Glomerular endothelial cell (primary cell): ENCODE measurements at regions not wholly inside any gene's neighbourhood (a gene's known extent, or its start where the extent isn't known, plus 50 kb on each side); places are given as distances from the start of the nearest gene placed in this dataset.

ENCODE experiments used
- DNase-seq: peaks from one replicate; pipeline ENCODE4 v3.0.0-alpha.2; 2011; ENCODE audit warnings: low read depth, low spot score; ENCODE audit errors: extremely low read depth

DNA sequence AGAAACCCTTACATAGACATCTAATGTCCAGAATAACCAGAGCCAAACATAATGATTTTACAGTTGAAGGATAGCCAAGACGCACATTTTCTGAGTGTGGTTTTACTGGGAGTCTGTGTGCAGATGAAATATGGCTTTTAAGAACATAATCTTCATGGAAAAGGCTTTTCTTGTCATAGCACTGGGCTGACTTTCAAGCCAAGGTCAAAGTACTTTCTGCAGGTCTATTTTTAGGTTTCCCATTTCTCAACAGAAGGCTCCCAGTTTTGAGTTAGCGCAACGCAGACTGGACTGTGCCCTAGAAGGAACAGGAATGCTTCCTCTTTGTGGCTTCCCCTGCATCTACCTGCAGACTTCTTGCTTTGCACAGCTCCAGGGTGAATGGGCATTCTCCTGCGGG is 92.3 kb upstream of the UPP2 start:
- no peak for DNase-seq

DNA sequence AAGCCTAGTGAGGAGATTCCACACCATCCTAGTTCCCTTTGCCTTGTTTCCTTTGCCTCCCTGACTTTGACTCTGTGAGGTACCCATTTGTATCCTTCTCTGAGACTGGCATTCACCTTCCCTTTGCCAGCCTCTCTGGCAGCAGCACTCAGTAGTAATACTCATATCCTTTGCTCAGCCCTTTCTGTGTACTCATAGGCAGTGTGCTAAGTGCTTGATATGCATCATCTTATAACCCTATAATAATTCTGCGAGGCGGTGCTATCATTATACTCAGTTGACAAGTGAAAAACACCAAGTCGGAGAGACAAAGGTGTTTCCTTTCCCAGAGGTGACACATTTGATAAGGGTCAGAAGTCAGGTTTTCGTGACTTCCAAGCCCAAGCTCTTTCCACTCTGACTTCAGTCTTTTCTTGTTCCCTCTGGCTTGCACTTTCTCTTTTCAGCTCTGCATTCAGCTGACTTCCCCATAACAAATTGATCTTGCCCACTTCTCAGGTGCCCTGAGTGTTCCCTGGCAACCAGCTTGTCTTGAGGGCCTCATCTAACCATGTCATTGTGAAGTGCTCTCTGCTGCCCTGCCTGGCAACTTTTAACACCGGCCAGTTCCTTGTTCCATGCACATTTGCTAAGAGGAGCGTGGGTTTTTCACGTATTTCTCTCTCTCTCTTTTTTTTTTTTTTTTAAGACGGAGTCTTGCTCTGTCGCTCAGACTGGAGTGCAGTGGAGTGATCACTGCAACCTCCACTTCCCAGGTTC is 94.5 kb upstream of the UPP2 start:
- no peak for DNase-seq

DNA sequence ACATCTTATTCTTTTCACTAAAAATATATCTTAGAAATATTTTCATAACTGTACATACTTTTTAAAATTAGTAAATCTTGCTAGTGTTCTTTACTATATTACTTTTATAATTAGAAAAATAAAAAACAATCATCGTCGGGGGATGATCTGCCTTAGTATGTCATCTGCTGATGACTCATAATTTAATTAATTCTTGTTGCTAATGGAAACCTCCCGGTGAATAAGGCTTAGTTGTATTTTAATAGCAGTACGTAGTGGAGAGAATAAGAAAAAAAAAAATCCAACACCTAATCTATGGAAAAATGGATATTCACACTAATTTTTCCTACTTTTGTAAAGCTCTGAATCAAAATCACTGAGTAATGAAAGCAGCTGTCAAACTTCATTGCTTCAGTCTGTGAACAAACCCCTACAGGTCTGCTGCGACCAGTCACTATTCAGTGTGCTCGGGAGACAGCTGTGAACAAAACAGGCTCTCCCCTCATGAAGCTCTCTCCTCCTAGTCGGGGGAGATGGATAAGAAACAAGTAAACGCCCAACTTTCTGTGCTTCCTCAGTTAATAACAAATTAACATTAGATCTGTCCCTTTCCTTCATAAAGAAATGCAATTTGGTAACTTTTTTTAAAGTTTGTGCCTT is 97.4 kb upstream of the UPP2 start:
- DNase-seq: no peak

DNA sequence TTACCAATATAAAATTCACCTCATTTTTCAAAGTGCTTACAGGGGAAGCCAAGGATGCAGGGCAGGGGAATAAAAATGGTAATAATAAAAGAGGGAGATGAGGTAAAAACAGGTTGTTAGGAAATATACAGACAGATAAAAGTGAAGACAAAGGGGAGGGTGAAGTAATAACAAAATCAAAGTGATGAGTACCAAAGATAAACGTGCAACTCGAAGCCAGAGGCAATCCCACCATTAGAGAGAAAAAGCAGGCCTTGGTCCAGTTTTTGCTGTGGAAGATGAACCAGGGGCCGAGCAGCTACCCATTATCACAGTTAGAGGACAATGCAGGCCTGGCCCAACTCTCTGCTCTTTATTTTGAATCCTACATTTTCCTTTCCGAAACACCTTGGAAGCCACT is 99.6 kb upstream of the UPP2 start:
- DNase-seq: no peak

DNA sequence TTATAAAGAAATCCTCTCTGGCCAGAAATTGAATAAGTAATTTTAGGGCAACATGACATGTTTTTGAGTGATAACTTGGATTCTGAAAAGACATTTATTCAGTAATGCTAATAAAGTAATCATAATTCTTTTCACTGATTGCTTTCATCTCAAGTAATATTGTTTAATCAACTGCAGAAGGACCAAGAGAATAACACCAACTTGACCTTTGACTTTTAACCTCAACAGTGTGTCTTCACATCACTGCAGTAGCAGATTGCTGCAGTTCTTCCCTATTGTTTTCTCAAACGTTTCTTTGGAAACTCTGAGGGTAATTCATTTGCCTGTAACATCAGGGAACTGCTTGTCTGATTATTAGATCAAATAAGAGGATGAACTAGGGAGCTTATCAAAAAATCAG is 104.9 kb upstream of the UPP2 start:
- no peak for DNase-seq

DNA sequence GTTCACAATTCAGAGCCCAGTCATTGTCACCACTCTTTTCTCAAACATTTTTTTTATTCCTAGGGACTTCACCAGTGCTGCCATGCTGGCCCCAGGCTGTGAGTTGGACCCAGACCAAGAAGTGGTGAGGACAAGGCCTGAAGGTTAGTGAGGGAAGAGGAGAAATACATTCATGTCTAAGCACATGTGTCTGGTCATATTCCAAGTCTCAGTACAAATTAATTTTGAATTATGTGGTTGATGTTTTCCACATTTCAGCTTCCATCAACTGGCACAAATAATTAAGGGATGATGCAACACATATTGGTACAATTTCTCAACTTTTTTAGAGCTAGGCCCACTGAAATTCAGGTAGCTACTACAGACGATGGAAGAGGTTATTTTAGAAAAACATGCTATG is 106.6 kb upstream of the UPP2 start:
- no peak for DNase-seq

DNA sequence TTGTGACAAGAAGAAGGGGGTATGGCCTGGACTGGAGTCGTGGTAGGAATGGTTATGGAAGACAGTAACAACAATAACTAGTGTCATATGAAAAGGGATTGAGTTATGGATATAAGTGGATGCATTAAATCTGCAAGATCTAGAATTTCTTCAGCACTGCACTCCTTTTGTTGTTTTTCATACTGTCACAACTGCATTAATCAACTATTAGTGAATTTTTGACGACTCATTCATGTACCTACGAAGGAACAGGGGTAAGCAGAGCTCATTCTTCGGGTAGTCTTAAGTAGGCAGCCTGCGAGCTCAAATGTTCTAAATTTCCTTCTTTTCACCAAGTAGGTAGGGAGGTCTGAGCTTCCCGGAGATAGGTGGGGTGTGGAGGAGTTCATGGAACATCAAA is 109.7 kb upstream of the UPP2 start:
- no peak for DNase-seq

DNA sequence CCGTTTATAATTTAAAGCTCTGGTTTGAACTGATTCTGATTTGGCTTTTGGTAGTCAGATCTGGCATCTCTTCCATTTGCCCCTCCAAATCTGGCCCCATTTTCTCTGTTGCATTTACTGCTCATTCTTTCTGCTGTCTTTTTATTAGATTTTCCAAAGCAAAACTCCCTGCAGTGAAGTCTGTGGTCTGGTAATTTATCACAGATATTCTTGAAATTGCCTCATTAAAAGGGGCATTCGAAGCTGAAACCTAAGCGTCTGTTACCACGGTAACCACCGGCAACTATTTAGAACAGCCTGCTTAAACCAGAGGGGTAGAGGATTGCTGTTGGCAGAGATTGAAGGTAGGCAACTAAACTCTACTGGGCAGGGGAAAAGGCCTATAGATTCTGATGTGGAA is 111.5 kb upstream of the UPP2 start:
- DNase-seq: no peak

DNA sequence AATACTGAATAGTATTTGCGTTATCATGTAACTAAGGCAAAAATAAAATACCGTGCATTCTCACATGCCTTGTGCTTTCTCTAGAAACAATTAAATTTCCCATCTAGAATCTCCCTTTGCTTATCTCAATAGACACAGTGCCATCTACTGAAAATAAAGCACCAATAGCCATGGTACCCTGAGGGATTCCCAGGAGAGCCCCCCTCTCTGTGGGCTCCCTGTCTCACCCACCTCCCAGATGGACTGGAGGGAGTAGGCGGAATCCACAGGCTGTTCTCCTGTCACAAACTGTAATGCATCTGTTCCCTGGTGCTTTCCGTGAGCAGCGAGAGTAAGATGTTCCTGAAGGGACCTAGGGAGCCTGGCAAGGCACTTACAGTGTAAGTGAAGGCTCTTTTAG is 112.4 kb upstream of the UPP2 start:
- no peak for DNase-seq

DNA sequence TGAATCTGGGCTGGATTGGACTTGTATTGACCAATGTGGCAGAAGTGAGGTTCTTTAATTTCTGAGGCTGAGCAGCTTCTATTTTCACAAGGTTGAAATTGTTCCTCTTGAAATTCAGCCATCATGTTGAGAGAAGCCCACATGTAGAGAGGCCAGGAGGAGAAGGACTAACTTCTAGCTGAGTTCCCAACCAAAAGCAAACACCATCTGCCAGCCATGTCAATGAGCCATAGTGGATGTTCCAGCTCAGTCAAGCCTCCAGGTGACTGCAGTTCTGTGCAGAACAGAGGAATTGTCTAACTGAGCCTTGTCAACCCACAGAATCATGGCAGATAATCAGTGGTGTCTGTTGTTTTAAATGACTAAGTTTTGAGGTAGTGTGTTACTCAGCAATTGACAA is 110.6 kb upstream of the ACVR1 start:
- DNase-seq: no peak

DNA sequence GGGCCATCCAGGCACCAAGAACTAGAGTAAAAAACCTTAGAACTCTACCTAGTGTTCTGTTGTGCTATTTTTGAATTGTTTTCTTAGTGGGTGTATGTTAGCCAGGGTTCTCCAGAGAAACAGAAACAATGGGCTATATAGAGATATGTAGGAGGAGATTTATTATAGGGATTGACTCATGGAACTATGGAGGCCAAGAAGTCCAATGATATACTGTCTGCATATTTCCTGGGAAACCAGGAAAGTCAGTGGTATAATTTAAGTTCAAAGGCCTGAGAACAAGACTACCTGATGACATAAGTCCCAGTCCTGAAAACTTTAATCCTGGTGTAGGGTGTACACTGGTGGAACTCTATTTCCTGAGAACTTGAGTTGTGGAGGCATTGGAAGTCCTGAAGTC is 108.7 kb upstream of the ACVR1 start:
- no peak for DNase-seq

DNA sequence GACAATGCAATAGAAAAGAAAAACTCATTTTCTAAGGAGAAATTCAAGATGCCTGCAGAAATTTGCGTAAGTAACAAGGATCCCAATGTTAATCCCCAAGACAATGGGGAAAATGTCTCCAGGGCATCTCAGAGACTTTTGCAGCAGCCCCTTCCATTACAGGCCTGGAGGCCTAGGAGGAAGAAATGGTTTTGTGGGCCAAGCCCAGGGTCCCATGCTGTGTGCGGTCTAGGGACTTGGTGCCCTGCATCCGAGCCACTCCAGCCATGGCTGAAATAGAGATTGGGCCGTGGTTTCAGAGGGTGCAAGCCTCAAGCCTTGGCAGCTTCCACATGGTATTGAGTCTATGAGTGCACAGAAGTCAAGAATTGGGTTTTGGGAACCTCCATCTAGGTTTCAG is 103.9 kb upstream of the ACVR1 start:
- DNase-seq: no peak

DNA sequence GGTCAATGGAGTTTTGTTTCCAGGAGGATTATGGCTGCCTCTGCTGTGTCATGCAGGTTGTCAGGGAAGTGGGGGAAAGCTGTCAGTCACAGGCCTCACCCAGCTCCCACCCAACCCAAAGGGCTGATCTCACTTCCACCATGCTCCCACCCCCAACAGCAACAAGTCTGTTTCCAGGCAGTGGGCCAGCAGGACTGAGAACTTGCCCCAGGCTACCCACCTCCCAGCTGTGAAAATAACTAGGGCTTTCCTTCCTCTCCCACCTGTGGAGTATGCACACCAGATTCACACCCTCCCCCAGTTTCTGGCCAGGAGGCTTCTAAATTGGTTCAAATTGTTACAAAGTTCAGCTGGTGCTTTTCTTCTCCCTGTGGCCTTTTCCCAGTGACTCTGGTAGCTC is 95.6 kb upstream of the ACVR1 start:
- DNase-seq: no peak

DNA sequence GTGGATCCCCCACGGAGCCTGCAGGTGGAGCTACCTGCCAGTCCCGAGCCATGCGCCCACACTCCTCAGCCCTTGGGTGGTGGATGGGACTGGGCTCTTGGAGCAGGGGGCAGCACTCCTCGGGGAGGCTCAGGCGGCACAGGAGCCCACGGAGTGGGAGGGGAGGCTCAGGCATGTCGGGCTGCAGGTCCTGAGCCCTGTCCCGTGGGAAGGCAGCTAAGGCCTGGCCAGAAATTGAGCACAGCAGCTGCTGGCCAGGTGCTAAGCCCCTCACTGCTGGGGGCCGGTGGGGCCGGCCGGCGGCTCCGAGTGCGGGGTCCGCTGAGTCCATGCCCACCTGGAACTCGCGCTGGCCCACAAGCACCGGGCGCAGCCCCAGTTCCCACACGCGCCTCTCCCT is 91.7 kb upstream of the ACVR1 start:
- no peak for DNase-seq

DNA sequence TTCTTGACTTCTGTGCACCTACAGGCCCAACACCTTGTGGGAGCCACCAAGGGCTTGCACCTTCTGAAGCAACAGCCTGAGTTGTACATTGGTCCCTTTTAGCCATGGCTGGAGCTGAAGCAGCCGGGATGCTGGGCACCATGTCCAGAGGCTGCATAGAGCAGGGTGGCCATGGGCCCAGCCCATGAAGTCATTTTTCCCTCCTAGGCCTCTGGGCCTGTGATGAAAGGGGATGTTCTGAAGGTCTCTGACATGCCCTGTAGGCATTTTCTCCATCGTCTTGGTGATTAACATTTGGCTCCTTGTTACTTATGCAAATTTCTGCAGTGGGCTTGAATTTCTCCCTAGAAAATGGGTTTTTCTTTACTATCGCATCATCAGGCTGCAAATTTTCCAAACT is 83.1 kb upstream of the ACVR1 start:
- no peak for DNase-seq

DNA sequence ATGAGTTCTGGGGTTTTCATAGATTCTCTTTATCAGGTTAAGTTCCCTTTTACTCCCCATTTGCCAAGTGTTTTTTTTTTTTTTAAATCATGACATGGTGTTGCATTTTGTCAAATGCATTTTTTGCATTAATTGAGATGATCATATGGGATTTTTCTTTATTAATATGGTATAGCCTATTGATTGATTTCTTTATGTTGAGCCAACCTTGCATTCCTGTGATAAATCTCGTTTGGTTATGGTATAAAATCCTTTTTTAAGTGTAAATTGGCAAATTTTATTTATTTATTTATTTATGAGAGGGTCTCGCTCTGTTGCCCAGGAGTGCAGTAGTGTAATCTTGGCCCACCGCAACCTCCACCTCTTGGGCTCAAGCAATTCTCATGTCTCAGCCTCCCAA is 81.5 kb upstream of the ACVR1 start:
- no peak for DNase-seq

DNA sequence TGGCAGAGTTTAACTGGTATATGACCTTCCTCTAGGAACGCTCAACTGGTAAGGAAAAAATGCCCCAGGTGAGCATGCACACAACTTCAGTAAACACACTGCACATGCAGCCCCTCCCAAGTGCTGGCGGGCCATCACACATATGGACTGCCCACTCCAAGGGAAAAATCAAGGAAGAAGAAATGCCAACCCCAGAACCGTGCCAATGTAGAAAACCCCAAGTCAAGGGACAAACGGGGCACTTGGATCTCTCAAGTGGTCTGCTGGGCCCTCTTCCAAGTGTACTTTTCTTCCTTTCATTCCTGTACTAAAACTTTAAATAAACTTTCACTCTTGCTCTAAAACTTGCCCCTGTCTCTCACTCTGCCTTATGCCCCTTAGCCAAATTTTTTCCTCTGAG is 76.4 kb upstream of the ACVR1 start:
- DNase-seq: no peak

DNA sequence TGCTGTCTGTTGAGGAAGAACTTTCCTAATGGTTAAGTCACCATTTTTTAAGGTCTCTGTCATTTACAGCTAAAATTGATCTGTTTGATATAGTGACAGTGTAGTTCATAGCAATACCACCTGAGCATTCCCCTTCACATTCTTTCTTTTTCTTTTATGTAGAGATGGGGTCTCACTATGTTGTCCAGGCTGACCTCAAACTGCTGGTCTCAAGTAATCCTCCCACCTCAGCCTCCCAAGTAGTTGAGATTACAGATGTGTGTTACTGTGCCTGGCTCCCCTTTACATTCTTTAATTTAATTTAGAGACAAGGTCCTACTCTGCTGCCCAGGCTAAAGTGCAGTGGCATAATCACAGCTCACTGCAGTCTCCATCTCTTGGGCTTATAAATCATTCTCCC is 72.7 kb upstream of the ACVR1 start:
- DNase-seq: no peak

DNA sequence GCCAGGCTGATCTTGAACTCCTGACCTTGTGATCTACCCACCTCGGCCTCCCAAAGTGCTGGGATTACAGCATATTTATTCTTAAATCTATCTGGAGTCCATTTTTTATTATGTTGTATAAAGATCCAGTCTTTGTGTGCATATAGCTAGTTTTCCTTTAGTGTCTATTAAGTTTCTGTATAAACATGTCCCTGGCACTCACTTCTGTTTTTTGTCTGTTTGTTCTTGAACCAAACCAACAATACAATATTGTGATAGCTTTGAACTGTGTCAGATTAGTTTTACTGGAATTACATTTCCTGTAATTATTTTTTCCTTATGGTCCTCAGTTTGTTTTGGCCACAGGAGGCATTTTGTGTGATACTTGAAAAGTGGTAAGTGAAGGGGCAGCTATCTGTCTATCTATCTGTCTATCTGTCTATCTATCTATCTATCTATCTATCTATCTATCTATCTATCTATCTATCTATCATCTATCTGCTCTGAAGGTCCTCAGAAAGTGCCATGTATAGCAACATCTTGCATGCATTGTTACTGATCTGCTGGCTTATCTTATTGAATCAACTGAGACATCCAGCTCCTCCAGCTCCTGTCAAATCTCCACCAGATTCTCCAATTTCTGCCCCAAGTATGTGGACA is 70.9 kb upstream of the ACVR1 start:
- no peak for DNase-seq

DNA sequence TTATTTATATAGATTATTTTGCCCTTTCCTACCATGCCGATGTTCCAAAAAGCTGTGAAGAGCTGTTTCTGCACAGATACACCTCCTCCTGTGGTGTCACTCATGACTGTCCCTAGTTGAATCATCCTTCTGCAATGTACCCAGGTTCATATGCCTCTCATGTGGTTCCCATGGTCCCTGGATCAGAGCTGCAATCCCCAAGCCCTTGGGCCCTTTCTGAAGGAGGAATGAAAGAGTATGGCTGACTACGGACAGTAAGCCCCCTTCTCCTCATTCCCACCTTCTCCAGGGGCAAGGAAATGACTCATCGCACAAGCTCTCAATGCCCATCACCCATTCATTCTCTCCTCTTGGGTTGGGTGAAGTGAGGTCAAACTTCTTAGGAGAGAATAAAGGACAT is 63.9 kb upstream of the ACVR1 start:
- no peak for DNase-seq

DNA sequence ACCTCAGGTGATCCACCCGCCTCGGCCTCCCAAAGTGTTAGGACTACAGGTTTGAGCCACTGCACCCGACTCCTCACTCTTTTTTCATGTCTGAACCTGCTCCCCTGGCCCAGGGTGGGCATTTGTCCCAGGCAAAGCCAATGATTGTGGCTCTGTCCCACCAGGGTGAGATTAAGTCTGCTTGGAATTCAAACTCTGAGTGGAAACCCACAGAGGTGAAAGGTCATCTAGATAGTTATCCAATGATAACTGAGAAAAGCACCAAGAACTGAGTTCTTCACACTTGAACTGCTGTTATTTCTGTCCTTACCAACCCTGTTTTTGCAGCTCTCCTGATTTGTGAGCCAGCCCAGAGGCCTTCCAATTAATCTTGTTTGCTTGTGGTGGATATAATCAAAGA is 62.4 kb upstream of the ACVR1 start:
- DNase-seq: no peak

DNA sequence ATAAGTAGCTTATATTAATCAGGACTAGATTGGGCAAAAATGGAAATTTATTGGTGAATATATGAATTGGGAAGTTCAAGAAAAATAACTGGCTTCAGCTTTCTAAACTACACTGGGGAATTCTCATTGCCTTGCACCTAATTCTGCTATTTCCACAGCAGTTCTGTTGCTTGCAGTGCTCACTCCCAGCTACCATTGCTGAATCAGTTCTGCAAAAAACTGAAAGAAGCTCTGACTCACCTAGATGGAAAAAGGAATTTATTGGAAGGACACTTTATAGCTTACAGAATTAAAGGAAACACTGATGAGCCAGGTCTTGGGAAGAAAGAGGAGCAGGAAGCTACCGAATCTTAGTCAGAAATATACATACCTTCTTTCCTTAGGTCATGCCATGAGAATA is 60.3 kb upstream of the ACVR1 start:
- no peak for DNase-seq
